Thoracic aorta (tissue), 2 donors: ENCODE measurements at regions not wholly inside any gene's neighbourhood (a gene's known extent, or its start where the extent isn't known, plus 50 kb on each side); places are given as distances from the start of the nearest gene placed in this dataset.
"Not testable (repeated sequence)": the region's sequence is repeated elsewhere in the genome, so short reads cannot be mapped to it uniquely, and the experiment has no call there.

Experiments
- ATAC-seq: fragments of 150-250 bp; one replicate; pipeline ENCODE4 v1.8.0; 2017; ENCODE audit warnings: low read depth; ENCODE audit not compliant: insufficient number of reproducible peaks, low FRiP score
- DNase-seq: peaks from one replicate; pipeline ENCODE4 v3.0.0-alpha.2; 2020; ENCODE audit warnings: low spot score
- H3K27ac ChIP-seq, 2 donors: fragments of 200-600 bp; sonication (generic); 1 replicate in 1 of 2; 2 replicates in 1 of 2; pipeline ENCODE4 v1.5.1; 2016; ENCODE audit warnings: mild to moderate bottlenecking in 2 of 2, moderate library complexity in 2 of 2
- H3K27me3 ChIP-seq: fragments of 200-600 bp; sonication (generic); replicated peaks from 2 replicates; pipeline ENCODE4 v1.6.0; 2016; ENCODE audit warnings: mild to moderate bottlenecking; ENCODE audit not compliant: insufficient read depth
- H3K36me3 ChIP-seq: fragments of 200-600 bp; sonication (generic); one replicate; pipeline ENCODE4 v1.5.1; 2016
- H3K4me1 ChIP-seq, 2 donors: fragments of 200-600 bp; sonication (generic); 1 replicate in 1 of 2; 2 replicates in 1 of 2; pipeline versions ENCODE4 v1.5.1 to v1.6.0; 2016; ENCODE audit warnings: low read depth in 2 of 2, mild to moderate bottlenecking in 1 of 2; ENCODE audit not compliant: control insufficient read depth in 1 of 2
- H3K4me3 ChIP-seq: fragments of 200-600 bp; sonication (generic); 2 replicates; pipeline ENCODE4 v1.5.1; 2016; ENCODE audit warnings: mild to moderate bottlenecking
- H3K9me3 ChIP-seq: fragments of 200-600 bp; sonication (generic); 2 replicates; pipeline ENCODE4 v1.5.1; 2016
- TF ChIP-seq, protein P1 (sequence below): fragments of 200-600 bp; sonication (generic); IDR thresholded peaks from one replicate; pipeline ENCODE4 v1.5.1; 2019; ENCODE audit warnings: antibody characterized with exemption

- not testable (repeated sequence) for H3K9me3 ChIP-seq, H3K4me1 ChIP-seq, DNase-seq, H3K27me3 ChIP-seq, ATAC-seq, H3K4me3 ChIP-seq, H3K36me3 ChIP-seq
- H3K27ac ChIP-seq = peak overlapping the region in 1 of 2 donors; percentile 46
These were observed 58.7 kb downstream of the POU5F2 start for GRCh38 chr5:93682471-93683404.

- TF ChIP-seq, protein P1, sequence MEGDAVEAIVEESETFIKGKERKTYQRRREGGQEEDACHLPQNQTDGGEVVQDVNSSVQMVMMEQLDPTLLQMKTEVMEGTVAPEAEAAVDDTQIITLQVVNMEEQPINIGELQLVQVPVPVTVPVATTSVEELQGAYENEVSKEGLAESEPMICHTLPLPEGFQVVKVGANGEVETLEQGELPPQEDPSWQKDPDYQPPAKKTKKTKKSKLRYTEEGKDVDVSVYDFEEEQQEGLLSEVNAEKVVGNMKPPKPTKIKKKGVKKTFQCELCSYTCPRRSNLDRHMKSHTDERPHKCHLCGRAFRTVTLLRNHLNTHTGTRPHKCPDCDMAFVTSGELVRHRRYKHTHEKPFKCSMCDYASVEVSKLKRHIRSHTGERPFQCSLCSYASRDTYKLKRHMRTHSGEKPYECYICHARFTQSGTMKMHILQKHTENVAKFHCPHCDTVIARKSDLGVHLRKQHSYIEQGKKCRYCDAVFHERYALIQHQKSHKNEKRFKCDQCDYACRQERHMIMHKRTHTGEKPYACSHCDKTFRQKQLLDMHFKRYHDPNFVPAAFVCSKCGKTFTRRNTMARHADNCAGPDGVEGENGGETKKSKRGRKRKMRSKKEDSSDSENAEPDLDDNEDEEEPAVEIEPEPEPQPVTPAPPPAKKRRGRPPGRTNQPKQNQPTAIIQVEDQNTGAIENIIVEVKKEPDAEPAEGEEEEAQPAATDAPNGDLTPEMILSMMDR = no peak
- DNase-seq (no peak), ATAC-seq (no peak)
- Histone ChIP-seq H3K27ac (no peak overlapping the region), H3K9me3 (no peaks in the 10 kb centered on the region), H3K36me3 (no peaks in the 10 kb centered on the region), H3K27me3 (no peaks in the 10 kb centered on the region), H3K4me3 (no peak overlapping the region), H3K4me1 (peaks cover 4 to 13% of the 10 kb centered on the region in 2 donors)
These were observed 60.0 kb downstream of the POU5F2 start for GRCh38 chr5:93681432-93681831.

DNA sequence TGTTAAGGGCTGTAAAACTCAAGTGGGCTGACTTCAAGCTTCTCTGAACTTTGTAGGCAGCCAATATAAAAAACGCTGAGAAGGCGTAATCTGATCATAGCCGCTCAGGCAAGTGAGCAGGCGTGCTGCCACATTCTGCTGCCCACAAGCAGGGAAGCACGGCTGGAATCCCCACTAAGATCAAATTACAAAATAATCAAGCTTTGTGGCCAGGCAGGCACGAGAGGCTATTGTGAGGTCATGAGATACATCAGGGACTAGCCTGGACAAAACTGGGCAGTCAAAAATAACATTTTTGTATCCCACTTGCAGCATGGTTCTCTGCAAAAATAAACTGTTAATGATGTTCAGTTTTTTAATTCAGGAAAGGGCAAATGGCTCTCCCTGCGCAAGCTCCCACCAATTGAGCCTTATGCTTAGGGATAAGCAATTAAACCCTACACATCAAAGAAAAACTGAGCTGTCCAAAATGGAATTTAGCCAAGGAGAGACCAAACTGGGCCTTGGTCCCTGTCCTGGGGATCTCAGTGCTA, 64.0 kb downstream of the POU5F2 start:
- Histone ChIP-seq H3K36me3 (no peaks in the 10 kb centered on the region), H3K4me3 (no peak overlapping the region), H3K9me3 (no peaks in the 10 kb centered on the region), H3K27me3 (no peaks in the 10 kb centered on the region), H3K27ac (no peak overlapping the region), H3K4me1 (peaks cover 4 to 13% of the 10 kb centered on the region in 2 donors)
- DNase-seq (no peak), ATAC-seq (no peak)
- TF ChIP-seq, protein P1 = no peak

GRCh38 chr5:93676704-93677103, 64.7 kb downstream of the POU5F2 start:
- no peak for DNase-seq
- TF ChIP-seq, protein P1 = no peak
- H3K4me3 ChIP-seq = no peak overlapping the region
- H3K27ac ChIP-seq = no peak overlapping the region
- no peaks in the 10 kb centered on the region for H3K36me3 ChIP-seq
- peaks cover 4 to 13% of the 10 kb centered on the region in 2 donors for H3K4me1 ChIP-seq
- no peaks in the 10 kb centered on the region for H3K9me3 ChIP-seq
- no peak for ATAC-seq
- no peaks in the 10 kb centered on the region for H3K27me3 ChIP-seq

- Histone ChIP-seq H3K9me3 (no peaks in the 10 kb centered on the region), H3K36me3 (no peaks in the 10 kb centered on the region), H3K4me1 (peaks cover 0 to 13% of the 10 kb centered on the region in 2 donors), H3K27me3 (no peaks in the 10 kb centered on the region), H3K4me3 (no peak overlapping the region), H3K27ac (no peak overlapping the region)
- TF ChIP-seq, protein P1 = no peak
- DNase-seq = no peak
- ATAC-seq = no peak
These were observed 65.6 kb downstream of the POU5F2 start for GRCh38 chr5:93675460-93676450.
